ENCODE measurements at regions not wholly inside any gene's neighbourhood (a gene's known extent, or its start where the extent isn't known, plus 50 kb on each side); places are given as distances from the start of the nearest gene placed in this dataset.

DNA sequence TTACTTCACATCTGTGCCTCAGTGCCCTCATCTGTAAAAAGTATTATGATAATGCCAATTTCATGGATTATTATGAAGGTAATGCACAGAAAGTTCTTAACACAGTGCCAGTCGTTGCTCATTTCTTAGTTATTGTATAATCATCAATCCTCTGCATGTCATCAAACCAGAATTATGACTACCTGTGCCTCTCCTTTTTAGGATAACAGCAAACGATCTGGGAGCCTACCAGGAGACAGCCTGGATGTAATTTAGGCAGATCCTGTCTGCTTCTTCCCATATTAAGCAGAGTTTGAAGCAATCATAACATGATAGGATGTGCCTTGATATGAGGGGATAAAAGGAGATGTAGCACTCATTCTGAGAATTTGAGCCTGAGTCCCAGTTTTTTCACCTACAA, 177.4 kb upstream of the DPT start:
- FAIRE-seq (no peak), DNase-seq (ENCODE audit: low read depth) (no peak)
- H3K9me3 ChIP-seq (ENCODE audit: insufficient read depth, low read depth, low read length), result no peaks in the 10 kb centered on the region
- no peak overlapping the region for H3K27ac Mint-ChIP-seq (ENCODE audit: unreplicated experiment)
- H3K27me3 Mint-ChIP-seq (ENCODE audit: low read depth, unreplicated experiment), result no peaks in the 10 kb centered on the region
- no peaks in the 10 kb centered on the region for H4K20me1 ChIP-seq (ENCODE audit: insufficient read depth, low read length)
- H3K36me3 ChIP-seq (ENCODE audit: insufficient read depth, low read length), result no peaks in the 10 kb centered on the region
- H2AFZ ChIP-seq (ENCODE audit: low read depth, low read length), result no peak overlapping the region
- no peak overlapping the region for H3K4me2 ChIP-seq (ENCODE audit: low read length)
- peaks cover 6% of the 10 kb centered on the region for H3K4me1 Mint-ChIP-seq (ENCODE audit: low read depth, unreplicated experiment)
- no peaks in the 10 kb centered on the region for H3K79me2 ChIP-seq (ENCODE audit: insufficient read depth, low read length)
- H3K9me3 Mint-ChIP-seq (ENCODE audit: unreplicated experiment), result no peaks in the 10 kb centered on the region
- no peaks in the 10 kb centered on the region for H3K36me3 Mint-ChIP-seq (ENCODE audit: low read depth, unreplicated experiment)
- H3K9ac ChIP-seq (ENCODE audit: low read length), result no peak overlapping the region
- no peak for TF ChIP-seq EZH2 (IDR thresholded peaks at IDR 0.05; ENCODE audit: insufficient read depth, low read length)
- TF ChIP-seq, protein P1, sequence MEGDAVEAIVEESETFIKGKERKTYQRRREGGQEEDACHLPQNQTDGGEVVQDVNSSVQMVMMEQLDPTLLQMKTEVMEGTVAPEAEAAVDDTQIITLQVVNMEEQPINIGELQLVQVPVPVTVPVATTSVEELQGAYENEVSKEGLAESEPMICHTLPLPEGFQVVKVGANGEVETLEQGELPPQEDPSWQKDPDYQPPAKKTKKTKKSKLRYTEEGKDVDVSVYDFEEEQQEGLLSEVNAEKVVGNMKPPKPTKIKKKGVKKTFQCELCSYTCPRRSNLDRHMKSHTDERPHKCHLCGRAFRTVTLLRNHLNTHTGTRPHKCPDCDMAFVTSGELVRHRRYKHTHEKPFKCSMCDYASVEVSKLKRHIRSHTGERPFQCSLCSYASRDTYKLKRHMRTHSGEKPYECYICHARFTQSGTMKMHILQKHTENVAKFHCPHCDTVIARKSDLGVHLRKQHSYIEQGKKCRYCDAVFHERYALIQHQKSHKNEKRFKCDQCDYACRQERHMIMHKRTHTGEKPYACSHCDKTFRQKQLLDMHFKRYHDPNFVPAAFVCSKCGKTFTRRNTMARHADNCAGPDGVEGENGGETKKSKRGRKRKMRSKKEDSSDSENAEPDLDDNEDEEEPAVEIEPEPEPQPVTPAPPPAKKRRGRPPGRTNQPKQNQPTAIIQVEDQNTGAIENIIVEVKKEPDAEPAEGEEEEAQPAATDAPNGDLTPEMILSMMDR (IDR thresholded peaks at IDR 0.05; ENCODE audit: insufficient read depth, low read depth, low read length), result no peak
- no peaks in the 10 kb centered on the region for H3K4me1 ChIP-seq (ENCODE audit: insufficient read depth, low read length)
- H3K27ac ChIP-seq (ENCODE audit: low read depth, low read length), result no peak overlapping the region
- no peak overlapping the region for H3K4me3 ChIP-seq (ENCODE audit: insufficient read depth, low read depth, low read length)
- H3K27me3 ChIP-seq (ENCODE audit: insufficient read depth, low read length), result no peaks in the 10 kb centered on the region
- no peak overlapping the region for H3K4me3 Mint-ChIP-seq (ENCODE audit: unreplicated experiment)

GRCh38 chr1:168907053-168907452, 178.0 kb upstream of the DPT start:
- no peak overlapping the region for H3K4me2 ChIP-seq (ENCODE audit: low read length)
- DNase-seq (ENCODE audit: low read depth), result no peak
- no peaks in the 10 kb centered on the region for H3K79me2 ChIP-seq (ENCODE audit: insufficient read depth, low read length)
- no peaks in the 10 kb centered on the region for H3K9me3 ChIP-seq (ENCODE audit: insufficient read depth, low read depth, low read length)
- H2AFZ ChIP-seq (ENCODE audit: low read depth, low read length), result no peak overlapping the region
- Mint-ChIP-seq H3K9me3 (ENCODE audit: unreplicated experiment) (no peaks in the 10 kb centered on the region), H3K4me1 (ENCODE audit: low read depth, unreplicated experiment) (peaks cover 6% of the 10 kb centered on the region), H3K4me3 (ENCODE audit: unreplicated experiment) (no peak overlapping the region), H3K27me3 (ENCODE audit: low read depth, unreplicated experiment) (no peaks in the 10 kb centered on the region), H3K27ac (ENCODE audit: unreplicated experiment) (no peak overlapping the region), H3K36me3 (ENCODE audit: low read depth, unreplicated experiment) (no peaks in the 10 kb centered on the region)
- no peak overlapping the region for H3K9ac ChIP-seq (ENCODE audit: low read length)
- no peaks in the 10 kb centered on the region for H4K20me1 ChIP-seq (ENCODE audit: insufficient read depth, low read length)
- H3K27ac ChIP-seq (ENCODE audit: low read depth, low read length), result no peak overlapping the region
- H3K4me3 ChIP-seq (ENCODE audit: insufficient read depth, low read depth, low read length), result no peak overlapping the region
- no peaks in the 10 kb centered on the region for H3K27me3 ChIP-seq (ENCODE audit: insufficient read depth, low read length)
- no peaks in the 10 kb centered on the region for H3K36me3 ChIP-seq (ENCODE audit: insufficient read depth, low read length)
- no peaks in the 10 kb centered on the region for H3K4me1 ChIP-seq (ENCODE audit: insufficient read depth, low read length)
- TF ChIP-seq, protein P1 (IDR thresholded peaks at IDR 0.05; ENCODE audit: insufficient read depth, low read depth, low read length), result no peak
- no peak for TF ChIP-seq EZH2 (IDR thresholded peaks at IDR 0.05; ENCODE audit: insufficient read depth, low read length)
- no peak for FAIRE-seq

- H3K4me3 ChIP-seq (ENCODE audit: insufficient read depth, low read depth, low read length), result no peak overlapping the region
- no peaks in the 10 kb centered on the region for H3K79me2 ChIP-seq (ENCODE audit: insufficient read depth, low read length)
- H3K4me3 Mint-ChIP-seq (ENCODE audit: unreplicated experiment), result no peak overlapping the region
- H3K4me1 ChIP-seq (ENCODE audit: insufficient read depth, low read length), result no peaks in the 10 kb centered on the region
- H3K27me3 ChIP-seq (ENCODE audit: insufficient read depth, low read length), result no peaks in the 10 kb centered on the region
- peaks cover 6% of the 10 kb centered on the region for H3K4me1 Mint-ChIP-seq (ENCODE audit: low read depth, unreplicated experiment)
- H3K9me3 ChIP-seq (ENCODE audit: insufficient read depth, low read depth, low read length), result no peaks in the 10 kb centered on the region
- FAIRE-seq (no peak), DNase-seq (ENCODE audit: low read depth) (no peak)
- TF ChIP-seq, protein P1 (IDR thresholded peaks at IDR 0.05; ENCODE audit: insufficient read depth, low read depth, low read length), result no peak
- no peak for TF ChIP-seq EZH2 (IDR thresholded peaks at IDR 0.05; ENCODE audit: insufficient read depth, low read length)
- H3K27ac Mint-ChIP-seq (ENCODE audit: unreplicated experiment), result no peak overlapping the region
- no peaks in the 10 kb centered on the region for H3K36me3 ChIP-seq (ENCODE audit: insufficient read depth, low read length)
- no peaks in the 10 kb centered on the region for H4K20me1 ChIP-seq (ENCODE audit: insufficient read depth, low read length)
- no peak overlapping the region for H2AFZ ChIP-seq (ENCODE audit: low read depth, low read length)
- H3K4me2 ChIP-seq (ENCODE audit: low read length), result no peak overlapping the region
- H3K9me3 Mint-ChIP-seq (ENCODE audit: unreplicated experiment), result no peaks in the 10 kb centered on the region
- H3K27me3 Mint-ChIP-seq (ENCODE audit: low read depth, unreplicated experiment), result no peaks in the 10 kb centered on the region
- H3K9ac ChIP-seq (ENCODE audit: low read length), result no peak overlapping the region
- H3K36me3 Mint-ChIP-seq (ENCODE audit: low read depth, unreplicated experiment), result no peaks in the 10 kb centered on the region
- no peak overlapping the region for H3K27ac ChIP-seq (ENCODE audit: low read depth, low read length)
Observed at GRCh38 chr1:168907786-168908348, 178.9 kb upstream of the DPT start.

Measured in astrocyte (in vitro differentiated cells and primary cell).